Common myeloid progenitor, CD34-positive (primary cell): ENCODE measurements at regions not wholly inside any gene's neighbourhood (a gene's known extent, or its start where the extent isn't known, plus 50 kb on each side); places are given as distances from the start of the nearest gene placed in this dataset.
A peak's percentile ranks its signal among the peaks of the same experiment; 100 is the strongest.

ENCODE experiments used
- CTCF ChIA-PET: fragments of 350-600 bp; sonication (Branson Sonifier 250); formaldehyde crosslinking; loops from one replicate; lab custom pipeline; 2021; ENCODE audit warnings: antibody characterized with exemption; lab: Charles Lee
- POLR2A ChIA-PET: fragments of 350-600 bp; sonication (Branson Sonifier 250); formaldehyde crosslinking; loops from one replicate; lab custom pipeline; 2021; ENCODE audit warnings: antibody characterized with exemption; lab: Charles Lee
- DNase-seq, 3 donors: peaks; one replicate each; pipeline versions ENCODE4 v3.0.0 to v3.0.0-alpha.2; 2013
- H3K27ac ChIP-seq, 2 experiments: 1 replicate in 1 of 2; 2 replicates in 1 of 2; pipeline ENCODE4 v1.7.0; 2013; ENCODE audit warnings: inconsistent platforms in 2 of 2, low read length in 2 of 2, mild to moderate bottlenecking in 2 of 2, low read depth in 1 of 2, moderate library complexity in 1 of 2; ENCODE audit not compliant: severe bottlenecking in 2 of 2, insufficient read depth in 1 of 2, poor library complexity in 1 of 2
- H3K27me3 ChIP-seq, 5 experiments: replicated peaks in 2 of 5; 1 replicate in 3 of 5; 2 replicates in 2 of 5; pipeline versions ENCODE4 v1.6.1 to v1.7.0; 2013; ENCODE audit warnings: low read length in 4 of 5, mild to moderate bottlenecking in 2 of 5, moderate library complexity in 2 of 5, inconsistent platforms in 1 of 5; ENCODE audit not compliant: insufficient read depth in 5 of 5, control insufficient read depth in 4 of 5
- H3K36me3 ChIP-seq, 4 experiments: 1 replicate in 2 of 4; 2 replicates in 2 of 4; pipeline versions ENCODE4 v1.6.1 to v1.7.0; 2013; ENCODE audit warnings: low read length in 3 of 4, control low read depth in 1 of 4, mild to moderate bottlenecking in 1 of 4; ENCODE audit not compliant: control insufficient read depth in 4 of 4, insufficient read depth in 4 of 4
- H3K4me1 ChIP-seq, 4 experiments: 1 replicate in 3 of 4; 2 replicates in 1 of 4; pipeline versions ENCODE4 v1.6.1 to v1.7.1; 2013; ENCODE audit warnings: low read length in 3 of 4, mild to moderate bottlenecking in 3 of 4, control low read depth in 1 of 4, inconsistent platforms in 1 of 4, moderate library complexity in 1 of 4; ENCODE audit not compliant: control insufficient read depth in 4 of 4, insufficient read depth in 4 of 4; ENCODE audit errors: control extremely low read depth in 1 of 4
- H3K4me3 ChIP-seq, 7 experiments: 1 replicate in 4 of 7; 2 replicates in 3 of 7; pipeline versions ENCODE4 v1.5.1 to v1.7.0; 2013; ENCODE audit warnings: mild to moderate bottlenecking in 7 of 7, low read length in 6 of 7, moderate library complexity in 6 of 7, inconsistent platforms in 2 of 7, low read depth in 2 of 7, control low read depth in 1 of 7; ENCODE audit not compliant: insufficient read depth in 4 of 7, control insufficient read depth in 1 of 7; ENCODE audit errors: extremely low read depth in 1 of 7
- H3K9me3 ChIP-seq, 5 experiments: 1 replicate in 4 of 5; 2 replicates in 1 of 5; pipeline versions ENCODE4 v1.6.1 to v1.7.1; 2013; ENCODE audit warnings: low read length in 4 of 5, mild to moderate bottlenecking in 2 of 5, inconsistent platforms in 1 of 5, low read depth in 1 of 5, moderate library complexity in 1 of 5; ENCODE audit not compliant: control insufficient read depth in 4 of 5, insufficient read depth in 2 of 5; ENCODE audit errors: control extremely low read depth in 1 of 5
- WGBS: methylation state at CpG from one replicate; pipeline ENCODE4 v1.1.5; 2013; ENCODE audit not compliant: insufficient coverage; 5-methylcytosine and 5-hydroxymethylcytosine counted together

GRCh38 chr13:30019648-30020626 lies 169.5 kb upstream of the UBL3 start:
- Histone ChIP-seq H3K36me3 (no peaks in the 10 kb centered on the region), H3K27me3 (no peaks in the 10 kb centered on the region), H3K9me3 (no peaks in the 10 kb centered on the region), H3K4me1 (no peaks in the 10 kb centered on the region), H3K27ac (no peak overlapping the region), H3K4me3 (no peak overlapping the region)
- ChIA-PET POLR2A (no interaction called here), CTCF (no interaction called here)
- 94% methylated on average over 5 of the region's 15 CpGs for WGBS
- no peak for DNase-seq

- CTCF ChIA-PET, result no interaction called here
- POLR2A ChIA-PET, result no interaction called here
- H3K27ac ChIP-seq, result no peak overlapping the region
- no peaks in the 10 kb centered on the region for H3K27me3 ChIP-seq
- no peaks in the 10 kb centered on the region for H3K36me3 ChIP-seq
- 98% methylated on average over 4 of the region's 4 CpGs for whole genome bisulfite sequencing
- H3K4me3 ChIP-seq, result no peak overlapping the region
- H3K4me1 ChIP-seq, result no peaks in the 10 kb centered on the region
- no peak for DNase-seq
- H3K9me3 ChIP-seq, result no peaks in the 10 kb centered on the region
Observed at GRCh38 chr13:30017880-30018279, 167.5 kb upstream of the UBL3 start.

- ChIA-PET POLR2A (no interaction called here), CTCF (interaction anchor here (0.6 kb wide), 1 partner anchor 33 kb away, joined by 3 read pairs; no protein-coding TSS in a partner anchor)
- WGBS, result 67% methylated on average over 3 of the region's 5 CpGs
- Histone ChIP-seq H3K4me1 (no peaks in the 10 kb centered on the region), H3K9me3 (no peaks in the 10 kb centered on the region), H3K27ac (no peak overlapping the region), H3K36me3 (no peaks in the 10 kb centered on the region), H3K27me3 (no peaks in the 10 kb centered on the region), H3K4me3 (no peak overlapping the region)
- no peak for DNase-seq
Observed at GRCh38 chr13:30016398-30016797, 166.0 kb upstream of the UBL3 start.

GRCh38 chr13:30009411-30009810 lies 159.0 kb upstream of the UBL3 start:
- CTCF ChIA-PET, result interaction anchor here (1.3 kb wide), 1 partner anchor 101 kb away, joined by 3 read pairs; no protein-coding TSS in a partner anchor

GRCh38 chr13:30006246-30006645 lies 155.8 kb upstream of the UBL3 start:
- Histone ChIP-seq H3K27me3 (no peaks in the 10 kb centered on the region), H3K36me3 (no peaks in the 10 kb centered on the region), H3K27ac (no peak overlapping the region), H3K4me1 (peaks cover 0 to 24% (median 3%) of the 10 kb centered on the region in 4 experiments), H3K4me3 (no peak overlapping the region), H3K9me3 (no peaks in the 10 kb centered on the region)
- WGBS, result no CpG with 5 or more reads among the region's 1 CpG
- ChIA-PET CTCF (no interaction called here), POLR2A (no interaction called here)
- DNase-seq, result peak in 2 of 3 donors; percentile 9 to 17

More at GRCh38 chr13:30009411-30009810, 159.0 kb upstream of the UBL3 start:
- no peak overlapping the region for H3K27ac ChIP-seq
- no peak overlapping the region for H3K4me3 ChIP-seq
- DNase-seq, result no peak
- H3K4me1 ChIP-seq, result peaks cover 0 to 16% (median 0%) of the 10 kb centered on the region in 4 experiments
- H3K27me3 ChIP-seq, result no peaks in the 10 kb centered on the region
- no peaks in the 10 kb centered on the region for H3K9me3 ChIP-seq
- no peaks in the 10 kb centered on the region for H3K36me3 ChIP-seq
- WGBS, result 93% methylated on average over 1 of the region's 1 CpG
- POLR2A ChIA-PET, result no interaction called here

- Histone ChIP-seq H3K27me3 (no peaks in the 10 kb centered on the region), H3K36me3 (no peaks in the 10 kb centered on the region), H3K27ac (no peak overlapping the region), H3K4me3 (no peak overlapping the region), H3K9me3 (no peaks in the 10 kb centered on the region), H3K4me1 (peaks cover 0 to 24% (median 3%) of the 10 kb centered on the region in 4 experiments)
- DNase-seq, result peak in 2 of 3 donors; percentile 3 to 4
- ChIA-PET CTCF (no interaction called here), POLR2A (interaction anchor here (0.9 kb wide), 1 partner anchor 11 kb away, joined by 3 read pairs; no protein-coding TSS in a partner anchor)
Observed at GRCh38 chr13:30004204-30004603, 153.8 kb upstream of the UBL3 start.

GRCh38 chr13:30002577-30002976 lies 152.2 kb upstream of the UBL3 start:
- Histone ChIP-seq H3K4me3 (no peak overlapping the region), H3K27ac (no peak overlapping the region), H3K9me3 (no peaks in the 10 kb centered on the region), H3K27me3 (no peaks in the 10 kb centered on the region), H3K4me1 (peaks cover 0 to 24% (median 3%) of the 10 kb centered on the region in 4 experiments), H3K36me3 (no peaks in the 10 kb centered on the region)
- DNase-seq, result no peak
- ChIA-PET CTCF (interaction anchor here (0.9 to 1.0 kb wide), 2 partner anchors 11 to 46 kb away, joined by 3 read pairs; no protein-coding TSS in a partner anchor), POLR2A (no interaction called here)
- no CpG with 5 or more reads among the region's 1 CpG for WGBS
